Heart left ventricle (tissue), 13 donors: ENCODE measurements at regions not wholly inside any gene's neighbourhood (a gene's known extent, or its start where the extent isn't known, plus 50 kb on each side); places are given as distances from the start of the nearest gene placed in this dataset.

Source experiments
- CTCF ChIP-seq, 12 donors: fragments of 200-600 bp; sonication (generic) in 4 of 12; IDR thresholded peaks; one replicate each; pipeline versions ENCODE4 v1.5.0 to v1.8.0; 2018 to 2022; ENCODE audit warnings: antibody characterized with exemption in 12 of 12, mild to moderate bottlenecking in 5 of 12
- POLR2A ChIP-seq, 2 donors: fragments of 450-650 bp; IDR thresholded peaks; one replicate each; pipeline ENCODE4 v1.6.1; 2017; ENCODE audit warnings: antibody characterized with exemption in 2 of 2, mild to moderate bottlenecking in 2 of 2, moderate library complexity in 2 of 2
- donor health status: ischemic (EF 13 %, LVEDD 7.1; RV severe dilation, severe dysfunction).
- donor health status: DM: no; HTN: yes; CAD: no.
- donor health status: DM: no; HTN: no; CAD: no.
- donor health status: ischemic (EF 25% LVEDD 6.9; RV normal size, moderate dysfunction).
- donor health status: ischemic (EF 25% LVEDD 5.7; RV mildly dilated, moderate dysfunction).
- donor health status: ischemic (EF 35%, LVEDD 5.7; RV mildly dilated, moderate dysfunction).
- donor health status: nonischemic (EF 11% LVEDD 7.7; RV severe dilation, severe dysfunction).
- donor health status: DM: yes; HTN: yes; CAD: no.
- donor health status: PGD.
- donor health status: ischemic (EF 29% LVEDD 5.4; RV normal size, mild dysfunction).
- donor health status: nonischemic (EF 23%, LVEDD 6.1; RV moderate dilation, normal function).

DNA sequence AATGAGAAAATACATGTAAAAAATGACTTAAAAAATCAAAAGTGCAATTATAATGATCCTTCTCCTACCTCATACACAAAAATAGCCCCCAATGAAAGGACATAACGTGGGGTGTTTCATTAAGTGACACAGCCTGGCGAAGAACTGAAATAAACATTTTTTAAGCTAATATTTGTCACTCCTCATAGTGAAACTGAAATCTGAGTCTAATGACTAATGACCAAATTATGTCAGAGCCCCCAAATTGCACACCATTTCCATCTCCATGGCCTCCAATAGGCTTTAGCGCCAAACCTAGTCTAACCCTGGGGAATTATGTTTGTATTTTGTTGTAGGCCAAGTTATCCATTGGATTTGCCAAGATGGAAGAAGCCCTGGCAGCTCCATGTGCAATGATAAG, 119.1 kb downstream of the WT1 start:
- TF ChIP-seq CTCF (IDR thresholded peaks at IDR 0.05) (no peak), POLR2A (IDR thresholded peaks at IDR 0.05) (no peak)
